ENCODE measurements at regions not wholly inside any gene's neighbourhood (a gene's known extent, or its start where the extent isn't known, plus 50 kb on each side); places are given as distances from the start of the nearest gene placed in this dataset.

DNA sequence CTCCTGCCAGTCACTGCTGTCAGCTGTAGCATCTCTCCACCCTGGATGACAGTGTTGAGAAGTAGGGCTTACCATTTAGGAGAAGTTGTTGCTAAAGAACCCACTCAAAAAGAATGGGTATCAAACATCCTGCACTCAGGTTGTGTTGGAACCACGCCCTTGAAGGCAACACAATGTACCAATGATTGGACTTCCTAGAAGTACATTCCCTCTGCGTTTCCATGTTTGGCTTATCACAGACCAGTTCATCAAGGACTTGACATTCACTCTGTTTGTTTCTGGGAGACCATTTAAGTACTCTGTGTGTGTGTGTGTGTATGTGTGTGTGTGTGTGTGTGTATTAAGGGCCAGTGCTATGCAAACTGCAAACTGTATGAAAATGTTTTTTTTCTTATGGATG lies 200.6 kb upstream of the GATB start:
- TF ChIP-seq CTCF (IDR thresholded peaks at IDR 0.05; ENCODE audit: poor library complexity) (no peak), EZH2 (IDR thresholded peaks at IDR 0.05; ENCODE audit: borderline replicate concordance) (no peak), EZH2phosphoT487 (IDR thresholded peaks at IDR 0.05; ENCODE audit: low read depth, severe bottlenecking, unreplicated experiment) (no peak)

Data from hepatocyte (in vitro differentiated cells).